Skeletal muscle cell (primary cell): ENCODE measurements at regions not wholly inside any gene's neighbourhood (a gene's known extent, or its start where the extent isn't known, plus 50 kb on each side); places are given as distances from the start of the nearest gene placed in this dataset.
A peak's percentile ranks its signal among the peaks of the same experiment; 100 is the strongest.
"Not testable (repeated sequence)": the region's sequence is repeated elsewhere in the genome, so short reads cannot be mapped to it uniquely, and the experiment has no call there.

Experiments
- DNase-seq: peaks from one replicate; pipeline ENCODE4 v3.0.0-alpha.2; 2010; ENCODE audit warnings: low read depth
- H3K4me3 ChIP-seq: 2 replicates; pipeline ENCODE4 v1.5.1; 2011; ENCODE audit warnings: low read depth, mild to moderate bottlenecking, control low read depth, low read length, moderate library complexity

DNA sequence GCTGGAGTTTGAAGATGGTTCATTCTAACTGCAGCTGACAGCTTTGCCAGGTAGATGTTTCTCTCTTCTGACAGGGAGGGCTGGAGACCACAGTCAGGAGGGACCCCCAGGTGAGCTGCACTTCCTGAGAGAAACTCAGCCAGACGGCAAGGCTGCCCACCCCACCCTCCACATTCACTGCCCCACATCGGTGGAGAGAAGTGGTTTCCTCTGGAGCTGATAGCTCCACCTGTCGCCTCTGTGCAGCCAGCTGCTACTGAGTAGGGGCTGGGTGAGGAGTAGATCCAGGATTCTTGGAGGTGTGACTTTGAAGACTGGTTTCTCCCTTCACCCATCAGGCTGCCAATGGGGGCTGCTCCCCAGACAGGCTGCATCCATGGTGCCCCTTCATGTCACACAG is 175.0 kb downstream of the CARTPT start:
- H3K4me3 ChIP-seq: no peak overlapping the region
- no peak for DNase-seq

DNA sequence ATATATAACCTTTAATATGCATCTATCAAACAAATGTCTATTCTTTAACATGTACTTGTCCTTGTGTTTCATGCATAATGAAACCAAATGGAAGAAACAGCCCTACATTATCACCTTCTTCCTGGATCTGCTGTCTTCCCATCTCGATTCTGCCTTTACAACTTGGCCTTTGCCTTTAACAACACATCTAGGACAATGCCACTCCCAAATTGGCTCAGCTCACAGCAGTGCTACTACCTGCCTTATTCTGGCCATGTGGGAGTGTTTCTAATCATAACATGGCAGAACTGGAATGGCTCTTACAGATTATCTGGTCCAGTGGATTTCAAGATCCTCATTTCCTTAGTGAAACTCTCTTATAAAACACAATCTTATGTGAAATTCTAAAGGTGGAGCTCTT is 176.5 kb downstream of the CARTPT start:
- no peak overlapping the region for H3K4me3 ChIP-seq
- DNase-seq: no peak

DNA sequence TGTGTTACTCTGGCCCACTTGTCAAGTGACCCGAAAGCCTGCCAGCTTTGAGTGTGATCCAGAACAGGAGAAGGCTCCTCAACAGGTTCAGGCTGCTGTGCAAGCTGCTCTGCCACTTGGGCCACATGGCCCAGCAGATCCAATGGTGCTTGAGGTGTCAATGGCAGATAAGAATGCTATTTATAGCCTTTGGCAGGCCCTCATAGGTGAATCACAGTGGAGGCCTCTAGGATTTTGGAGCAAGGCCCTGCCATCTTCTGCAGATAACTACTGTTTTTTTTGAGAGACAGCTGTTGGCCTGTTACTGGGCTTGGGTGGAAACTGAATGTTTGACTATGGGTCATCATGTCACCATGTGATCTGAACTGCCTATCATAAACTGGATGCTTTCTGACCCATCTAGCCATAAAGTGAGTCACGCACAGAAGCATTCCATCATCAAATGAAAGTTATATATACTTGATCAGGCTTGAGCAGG is 180.8 kb downstream of the CARTPT start:
- no peak for DNase-seq
- H3K4me3 ChIP-seq: no peak overlapping the region

DNA sequence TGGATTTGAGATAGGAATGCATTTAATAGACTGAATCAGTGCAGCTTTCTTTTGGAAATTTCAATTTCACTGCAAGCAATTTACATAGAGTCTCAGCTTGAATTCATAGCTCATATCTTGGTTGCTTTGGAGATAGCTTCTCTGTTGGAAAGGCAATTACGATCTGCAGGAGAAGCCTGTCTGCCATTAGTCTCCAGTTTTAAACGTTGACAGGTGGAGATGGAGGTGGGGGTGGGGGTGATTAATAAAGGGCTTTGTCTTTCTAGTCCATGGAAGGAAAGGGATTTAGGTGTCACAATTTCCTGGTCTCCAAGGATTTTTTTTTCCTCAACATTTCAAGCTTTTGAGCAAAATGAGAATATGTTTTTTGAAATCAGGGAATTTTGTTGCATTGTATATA is 184.7 kb downstream of the CARTPT start:
- H3K4me3 ChIP-seq: no peak overlapping the region
- no peak for DNase-seq

DNA sequence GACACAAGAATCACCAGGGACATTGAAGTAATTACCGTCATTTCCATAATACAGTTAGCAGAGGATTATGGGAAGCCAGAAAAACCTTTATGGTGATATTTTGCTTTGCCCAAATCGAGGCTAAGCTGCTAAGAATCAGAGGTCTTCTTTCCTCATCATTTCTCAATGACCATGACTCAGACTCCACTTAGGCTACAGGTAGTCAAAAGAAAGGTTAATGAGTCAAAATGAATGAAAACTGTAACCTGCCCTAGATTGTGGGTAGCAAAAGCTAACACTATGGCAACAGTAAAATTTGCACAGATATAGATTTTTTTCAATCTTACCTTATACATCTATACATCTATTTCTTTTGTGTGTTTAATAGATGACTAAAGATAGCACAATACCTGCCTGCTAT is 185.8 kb downstream of the CARTPT start:
- DNase-seq: no peak
- no peak overlapping the region for H3K4me3 ChIP-seq

DNA sequence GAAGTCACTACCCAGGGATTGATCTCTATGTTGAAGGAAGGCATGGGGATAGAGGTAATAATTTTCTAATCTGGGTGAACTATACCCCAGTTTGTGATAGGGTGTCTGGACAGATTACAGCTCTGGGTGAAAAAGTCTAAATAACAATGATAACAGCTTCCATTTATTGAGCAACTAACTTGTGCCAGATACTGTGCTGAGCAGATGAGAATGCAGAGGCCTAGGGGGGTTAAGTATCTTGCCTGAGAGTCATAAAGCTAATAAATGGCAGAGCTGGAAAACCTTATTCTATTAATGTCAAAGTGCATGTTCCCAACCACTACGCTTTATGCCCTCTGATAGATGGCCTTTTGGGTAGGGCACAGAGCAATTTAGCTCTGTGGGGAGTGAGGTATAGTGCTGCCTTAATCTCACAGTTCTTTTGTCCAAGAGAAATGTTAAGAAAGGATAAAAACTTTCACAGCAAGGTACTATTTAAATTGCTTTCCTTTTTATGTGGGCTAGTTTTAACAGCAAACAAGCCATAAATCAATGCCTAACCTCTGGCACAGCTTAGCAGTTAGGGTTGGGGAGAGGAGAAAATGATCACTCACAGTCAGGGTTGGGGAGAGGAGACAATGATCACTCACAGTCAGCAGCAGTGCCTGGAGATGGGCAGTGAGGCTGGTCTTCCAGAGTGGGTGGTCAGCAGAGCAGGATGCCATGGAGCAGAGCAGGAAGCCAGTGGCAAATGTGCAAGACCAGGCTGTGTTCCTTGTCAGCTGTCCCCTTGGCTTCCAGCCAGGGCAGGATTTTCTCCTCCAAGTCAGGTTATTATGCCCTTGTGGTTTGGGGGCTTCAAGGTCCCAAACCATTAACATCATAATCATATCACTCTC is 187.0 kb downstream of the CARTPT start:
- no peak overlapping the region for H3K4me3 ChIP-seq
- DNase-seq: no peak

DNA sequence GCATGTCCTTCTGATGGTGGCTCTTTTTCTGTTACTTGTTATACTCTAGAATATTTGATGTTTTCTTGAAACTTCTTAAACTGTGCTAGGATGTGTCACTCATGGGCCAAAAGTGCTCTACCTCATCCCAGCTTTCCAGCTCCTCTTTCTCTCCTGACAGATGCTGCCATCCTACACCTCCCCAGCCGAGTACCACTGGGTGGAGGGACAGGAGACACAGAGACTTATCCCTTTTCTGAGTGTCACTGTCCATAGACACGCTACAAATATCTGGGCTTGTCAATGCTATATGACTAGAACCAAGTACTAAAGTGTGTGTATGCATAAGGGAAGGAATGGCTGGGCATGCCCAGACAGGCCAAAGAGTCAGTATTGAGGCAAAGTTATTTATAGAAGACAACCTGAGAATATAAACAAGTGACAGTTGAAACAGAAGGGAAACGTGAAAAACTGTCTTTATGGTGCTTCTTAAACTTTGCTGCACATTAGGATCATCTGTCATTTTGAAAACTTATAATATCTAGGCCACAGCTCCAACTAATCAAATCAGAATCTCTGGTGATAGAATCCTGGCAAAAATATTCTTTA is 188.0 kb downstream of the CARTPT start:
- no peak overlapping the region for H3K4me3 ChIP-seq

DNA sequence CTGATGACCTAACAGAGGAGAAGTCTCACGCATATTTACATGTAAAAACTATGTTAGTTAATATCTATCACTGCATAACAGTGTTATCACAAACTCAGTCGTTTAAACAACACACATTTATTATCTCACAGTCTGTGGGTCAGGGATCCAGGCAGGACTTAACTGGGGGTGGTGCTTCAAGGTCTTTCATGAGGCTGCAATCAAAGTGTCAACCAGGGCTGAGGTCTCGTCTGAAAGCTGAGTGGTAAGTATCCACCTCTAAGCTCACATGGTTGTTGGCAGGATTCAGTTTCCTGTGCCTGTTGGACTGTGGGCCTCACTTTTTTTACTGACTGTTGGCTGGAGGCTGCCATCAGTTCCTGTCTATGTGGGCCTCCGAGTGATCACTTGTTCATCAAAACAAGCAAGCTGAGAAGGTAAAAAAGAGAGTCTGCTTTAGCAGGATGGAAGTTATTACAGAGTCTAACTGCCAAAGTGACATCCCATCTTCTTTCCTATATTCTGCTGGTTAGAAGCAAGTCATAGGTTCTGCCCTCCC is 188.6 kb downstream of the CARTPT start:
- H3K4me3 ChIP-seq: no peak overlapping the region
- DNase-seq: no peak

More for the DNA sequence above, 188.0 kb downstream of the CARTPT start:
- DNase-seq: no peak

DNA sequence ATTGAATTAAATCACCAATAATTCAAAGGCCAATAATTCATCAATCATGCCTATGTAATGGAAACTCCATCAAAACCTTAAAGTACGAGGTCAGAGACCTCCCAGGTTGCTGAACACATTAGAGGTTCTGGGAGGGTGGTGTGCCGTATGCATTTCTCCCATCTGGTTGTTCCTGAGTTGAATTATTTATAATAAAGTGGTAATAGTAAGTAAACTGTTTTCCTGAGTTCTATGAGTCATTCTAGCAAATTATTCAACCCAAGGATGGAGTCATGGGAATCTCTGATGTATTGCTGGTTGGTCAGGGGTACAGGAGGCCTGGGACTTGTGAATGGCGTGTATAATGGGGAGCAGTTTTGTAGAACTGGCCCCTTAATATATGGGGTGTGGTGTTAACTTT is 191.7 kb downstream of the CARTPT start:
- no peak overlapping the region for H3K4me3 ChIP-seq
- DNase-seq: no peak

DNA sequence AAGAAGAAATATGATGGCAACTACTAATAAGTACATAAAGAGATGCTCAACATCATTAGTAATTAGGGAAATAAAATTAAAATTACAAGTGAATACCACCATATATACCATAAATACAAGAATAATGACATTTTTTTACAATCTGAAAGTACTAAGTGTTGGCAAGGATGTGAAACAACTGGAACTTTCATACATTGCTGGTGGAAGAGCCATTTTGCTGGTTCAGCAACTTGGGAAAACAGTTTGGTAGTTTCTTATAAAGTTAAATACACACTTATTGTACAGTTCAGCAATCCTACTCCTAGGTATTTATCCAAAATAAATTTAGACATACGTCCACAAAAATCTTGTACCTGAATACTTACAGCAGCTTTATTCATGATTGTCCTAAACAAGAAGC is 192.9 kb downstream of the CARTPT start:
- no peak overlapping the region for H3K4me3 ChIP-seq
- no peak for DNase-seq

DNA sequence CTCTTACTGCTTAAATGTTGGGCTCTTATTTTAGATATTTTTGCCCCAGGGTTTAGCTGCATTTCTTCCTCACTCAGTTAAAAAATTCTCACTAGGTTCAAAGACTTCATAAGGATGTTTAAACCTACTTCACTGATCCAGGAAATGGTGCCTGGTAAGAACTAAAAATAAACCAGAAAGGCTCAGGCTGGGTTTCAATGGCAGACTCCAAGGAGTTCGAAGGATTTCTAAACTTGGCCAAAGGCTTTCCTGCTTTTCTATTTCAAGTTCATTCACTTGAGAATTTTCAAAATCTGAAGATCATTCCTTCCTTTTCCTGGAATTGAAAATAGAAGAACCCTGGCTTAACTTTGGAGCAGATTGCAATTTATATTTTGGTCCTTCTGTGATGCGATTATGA is 193.0 kb upstream of the MAP1B start:
- DNase-seq: no peak

DNA sequence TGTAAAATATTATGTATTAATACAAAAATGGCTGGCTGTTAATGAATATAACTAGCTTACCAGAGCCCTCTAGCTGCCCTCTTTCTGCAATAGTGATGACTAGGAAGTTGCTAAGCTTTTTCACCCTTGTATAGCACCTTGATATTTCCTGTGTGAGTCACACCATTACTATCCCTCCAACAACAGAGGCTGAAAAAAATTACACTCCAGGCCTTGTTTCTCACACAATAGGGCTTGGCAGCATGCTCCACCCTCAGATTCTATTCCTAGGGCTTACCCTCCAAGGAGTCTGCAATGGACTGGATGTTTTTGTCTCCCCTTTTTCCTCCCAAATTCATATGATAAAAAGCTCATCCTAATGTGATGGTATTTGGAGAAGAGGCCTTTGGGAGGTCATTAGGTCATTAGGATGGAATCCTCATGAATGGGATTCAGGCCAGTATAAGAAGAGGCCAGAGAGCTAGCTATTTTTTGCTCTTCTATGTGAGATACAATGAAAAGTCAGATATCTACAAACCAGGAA is 184.6 kb upstream of the MAP1B start:
- H3K4me3 ChIP-seq: no peak overlapping the region
- DNase-seq: peak; percentile 79

More for the DNA sequence above, 193.0 kb upstream of the MAP1B start:
- H3K4me3 ChIP-seq: no peak overlapping the region

DNA sequence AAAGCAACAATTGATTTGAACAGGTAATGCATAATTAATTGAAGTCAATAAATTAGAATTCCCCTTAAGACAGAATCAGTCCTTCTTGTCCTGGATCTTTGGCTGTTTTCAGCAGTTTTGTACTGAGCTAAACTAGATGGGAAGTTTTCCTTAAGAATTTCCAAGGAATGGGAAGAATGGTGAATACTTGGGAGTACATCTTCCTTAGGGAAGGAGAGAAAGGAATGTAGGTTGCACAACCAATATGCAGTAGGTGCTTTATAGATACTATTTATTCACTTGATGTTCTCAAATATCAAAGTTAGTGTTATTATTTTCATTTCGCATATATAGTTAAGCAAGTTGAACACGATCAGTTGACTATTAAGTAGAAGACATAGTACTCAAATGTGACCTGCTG is 183.5 kb upstream of the MAP1B start:
- no peak for DNase-seq
- H3K4me3 ChIP-seq: no peak overlapping the region

DNA sequence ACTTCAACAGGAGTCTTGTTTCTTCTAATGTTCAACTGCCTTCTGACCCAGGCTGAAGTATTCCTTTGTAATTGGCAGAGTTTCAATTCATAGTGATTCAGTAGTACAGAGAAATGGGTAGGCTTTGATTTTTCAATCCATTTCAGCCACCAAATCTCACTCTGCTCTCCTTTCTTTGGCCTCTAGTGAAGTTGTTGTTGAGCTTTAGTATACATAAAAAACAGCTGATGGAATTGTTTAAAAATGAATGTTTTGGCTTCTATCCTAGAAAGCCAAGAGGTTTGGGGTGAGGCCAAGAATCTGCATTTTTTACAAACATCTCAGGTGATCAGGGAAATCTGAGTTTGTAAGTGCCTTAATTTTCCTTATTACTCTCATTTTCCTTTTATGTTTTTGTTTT is 182.9 kb upstream of the MAP1B start:
- no peak overlapping the region for H3K4me3 ChIP-seq
- DNase-seq: no peak

DNA sequence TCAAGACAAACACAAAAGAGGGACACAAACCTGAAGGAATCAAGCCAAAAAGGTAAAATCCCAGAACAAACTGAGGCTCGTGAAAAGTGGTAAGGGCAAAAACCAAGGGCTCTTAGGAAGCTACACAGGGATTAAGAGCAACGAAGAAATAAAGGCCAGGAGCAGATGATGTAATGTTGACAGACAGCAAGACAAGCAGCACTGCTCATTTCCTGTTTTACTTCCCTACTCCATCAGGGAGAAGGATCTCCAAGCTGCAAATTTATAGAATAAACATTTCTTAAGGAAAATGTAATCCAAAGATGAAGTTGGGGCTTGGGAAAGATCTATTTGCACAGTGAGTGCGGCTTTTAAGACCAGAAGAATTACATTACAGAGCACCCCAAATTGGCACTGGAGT is 182.3 kb upstream of the MAP1B start:
- H3K4me3 ChIP-seq: no peak overlapping the region
- DNase-seq: peak; percentile 61

DNA sequence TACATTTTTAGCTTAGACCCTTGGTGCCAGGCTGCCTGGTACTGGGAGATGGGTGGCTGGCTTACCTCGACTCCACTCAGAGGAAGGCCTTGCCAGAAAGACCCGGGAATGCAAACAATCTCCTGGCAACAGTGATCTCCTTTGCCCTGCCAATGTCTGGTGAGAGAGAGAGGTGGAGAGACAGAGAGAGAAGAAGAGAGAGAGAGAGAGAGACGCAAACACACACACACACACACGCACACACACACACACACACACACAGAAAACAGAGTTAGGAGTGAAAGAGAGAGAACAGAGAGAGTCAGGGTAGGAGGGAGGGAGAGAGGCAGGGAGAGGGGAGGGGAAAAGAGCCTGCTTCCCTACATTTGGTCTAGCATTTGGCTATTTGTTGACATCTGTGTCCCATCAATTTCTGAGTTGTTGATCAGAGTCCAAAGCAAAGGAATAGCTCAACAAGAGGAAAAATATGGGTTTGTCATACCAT is 181.6 kb upstream of the MAP1B start:
- DNase-seq: no peak
- H3K4me3 ChIP-seq: no peak overlapping the region

DNA sequence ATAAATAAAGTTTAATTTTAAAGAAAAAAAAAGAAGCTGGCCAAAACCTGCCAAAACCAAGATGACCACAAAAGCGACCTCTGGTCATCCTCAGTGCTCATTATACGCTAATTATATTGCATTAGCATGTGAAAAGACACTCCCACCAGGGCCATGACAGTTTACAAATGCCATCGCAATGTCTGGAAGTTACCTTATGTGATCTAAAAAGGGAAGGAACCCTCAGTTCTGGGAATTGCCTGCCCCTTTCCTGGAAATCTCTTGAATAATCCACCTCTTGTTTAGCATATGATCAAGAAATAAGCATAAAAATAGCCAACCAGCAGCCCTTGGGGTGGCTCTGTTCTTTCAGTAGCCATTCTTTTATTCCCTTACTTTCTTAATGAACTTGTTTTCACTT is 178.3 kb upstream of the MAP1B start:
- no peak overlapping the region for H3K4me3 ChIP-seq
- DNase-seq: no peak

DNA sequence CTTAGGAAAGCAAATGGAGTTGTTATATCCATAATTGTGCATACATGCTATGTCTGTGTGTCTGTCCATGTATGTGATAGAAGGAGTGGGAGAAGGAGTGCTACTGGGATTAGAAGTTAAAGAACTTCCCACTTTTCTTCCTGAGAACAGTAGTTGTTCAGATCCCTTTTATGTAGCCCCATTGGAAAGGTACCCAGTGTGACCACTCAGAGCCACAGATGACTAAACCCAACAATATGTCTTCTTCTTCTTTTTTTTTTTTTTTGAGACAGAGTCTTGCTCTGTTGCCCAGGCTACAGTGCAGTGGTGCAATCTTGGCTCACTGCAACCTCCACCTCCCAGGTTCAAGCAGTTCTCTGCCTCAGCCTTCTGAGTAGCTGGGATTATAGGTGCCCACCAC is 176.7 kb upstream of the MAP1B start:
- DNase-seq, H3K4me3 ChIP-seq: not testable (repeated sequence)

DNA sequence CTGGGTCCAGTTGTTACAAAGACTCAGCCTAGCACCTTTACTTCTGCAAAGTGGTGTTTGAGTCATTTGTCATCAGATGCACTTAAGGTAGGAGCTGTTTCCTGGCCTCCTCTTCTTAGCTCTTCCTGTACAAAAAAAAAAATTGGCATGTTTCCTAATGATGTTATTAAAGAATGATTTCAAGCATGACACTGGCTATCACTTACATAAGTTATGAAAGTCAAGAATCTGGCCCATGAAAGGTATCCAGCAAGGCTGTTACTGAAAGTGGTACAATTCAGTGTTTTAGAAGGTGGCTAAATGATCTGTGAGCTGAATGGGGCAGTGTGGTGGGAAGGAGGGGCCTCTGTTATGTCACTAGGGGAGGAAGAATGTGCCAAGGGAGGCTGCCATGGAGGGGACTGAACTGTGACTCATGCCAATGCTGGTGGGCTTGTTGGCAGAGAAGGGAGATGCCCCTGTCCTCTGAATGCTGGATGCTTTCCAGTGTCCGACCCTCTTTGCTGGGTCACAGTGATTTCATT is 175.1 kb upstream of the MAP1B start:
- H3K4me3 ChIP-seq: no peak overlapping the region
- DNase-seq: no peak

DNA sequence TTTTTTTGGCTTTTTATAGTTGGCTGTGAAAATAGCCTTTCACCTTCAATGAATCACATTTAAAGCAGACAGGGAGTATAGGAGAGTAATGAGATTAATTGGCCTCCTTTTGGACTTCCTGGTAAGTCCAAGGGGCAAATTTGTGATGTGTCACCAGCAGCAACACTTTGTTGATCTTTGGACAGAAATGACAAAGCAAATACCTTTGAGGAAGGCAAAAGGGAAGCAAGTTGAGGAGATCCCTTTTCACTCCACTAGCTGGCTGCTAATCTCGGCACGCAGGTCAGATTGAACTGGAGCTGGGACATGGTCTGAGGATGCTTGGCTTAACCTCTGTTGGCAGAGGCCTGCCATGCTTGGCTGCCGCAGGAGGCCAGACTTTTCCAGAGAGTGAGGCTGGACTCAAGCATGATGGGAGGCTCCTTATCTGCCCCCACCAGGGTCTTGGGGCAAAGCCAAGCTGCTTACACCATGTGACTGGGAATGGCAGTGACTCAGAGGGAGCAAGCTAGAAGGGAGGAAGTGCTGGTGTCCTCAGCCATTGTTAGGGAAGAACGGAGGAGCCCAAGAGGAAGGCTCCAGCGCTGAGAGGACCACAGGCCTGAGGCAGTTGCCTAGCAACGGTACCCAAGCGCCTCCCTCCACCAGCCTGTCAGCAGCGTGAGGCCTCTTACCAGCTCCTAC is 174.5 kb upstream of the MAP1B start:
- DNase-seq: no peak
- no peak overlapping the region for H3K4me3 ChIP-seq
